Myocyte (in vitro differentiated cells): ENCODE measurements at regions not wholly inside any gene's neighbourhood (a gene's known extent, or its start where the extent isn't known, plus 50 kb on each side); places are given as distances from the start of the nearest gene placed in this dataset.

Experiments
- DNase-seq: peaks from one replicate; pipeline ENCODE4 v3.0.0-alpha.2; 2012; ENCODE audit warnings: low read depth

DNA sequence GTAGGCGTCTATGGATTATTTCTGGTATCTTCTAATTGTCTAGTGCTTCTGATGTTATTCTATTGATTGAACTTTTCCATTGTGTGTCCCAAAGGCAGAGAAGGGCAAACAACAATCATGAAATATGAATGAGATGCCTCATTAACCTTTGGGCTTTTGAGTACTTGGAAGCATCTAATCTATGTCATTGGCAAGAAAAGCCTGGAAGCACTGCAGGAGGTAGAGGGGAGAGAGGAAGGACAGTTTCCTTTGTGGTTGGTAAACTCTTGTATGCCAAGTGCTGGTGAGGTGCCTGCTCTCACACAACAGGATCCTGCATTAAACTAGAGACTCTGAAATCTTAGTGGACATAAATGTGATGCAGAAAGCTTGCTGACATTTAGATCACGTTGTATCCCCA is 155.2 kb upstream of the TPK1 start:
- no peak for DNase-seq

GRCh38 chr7:144987686-144988085 is 151.8 kb upstream of the TPK1 start:
- no peak for DNase-seq

GRCh38 chr7:144982133-144982532 is 146.3 kb upstream of the TPK1 start:
- no peak for DNase-seq

GRCh38 chr7:144975882-144976281 is 140.0 kb upstream of the TPK1 start:
- DNase-seq: no peak

- DNase-seq: no peak
Measured at GRCh38 chr7:144969787-144970186, 133.9 kb upstream of the TPK1 start.

DNA sequence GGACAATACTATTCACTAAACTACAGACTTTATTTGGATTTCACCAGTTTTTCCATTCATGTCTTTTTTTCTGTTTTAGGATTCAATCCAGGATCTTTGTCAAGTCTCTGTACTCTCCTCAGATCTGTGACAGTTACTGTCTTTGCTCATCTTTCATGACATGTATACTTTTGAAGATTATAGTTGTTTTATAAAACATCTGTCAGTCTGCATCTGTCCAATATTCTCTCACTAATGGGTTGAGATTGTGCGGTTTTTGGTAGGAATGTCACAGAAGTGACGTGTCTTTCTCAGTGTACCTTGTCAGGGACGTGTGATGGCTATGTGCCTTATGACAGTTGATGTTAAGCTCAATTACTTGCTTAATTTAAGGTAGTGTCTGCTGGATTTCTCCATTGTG is 124.9 kb upstream of the TPK1 start:
- DNase-seq: no peak

GRCh38 chr7:144957998-144958397 is 122.1 kb upstream of the TPK1 start:
- DNase-seq: no peak

DNA sequence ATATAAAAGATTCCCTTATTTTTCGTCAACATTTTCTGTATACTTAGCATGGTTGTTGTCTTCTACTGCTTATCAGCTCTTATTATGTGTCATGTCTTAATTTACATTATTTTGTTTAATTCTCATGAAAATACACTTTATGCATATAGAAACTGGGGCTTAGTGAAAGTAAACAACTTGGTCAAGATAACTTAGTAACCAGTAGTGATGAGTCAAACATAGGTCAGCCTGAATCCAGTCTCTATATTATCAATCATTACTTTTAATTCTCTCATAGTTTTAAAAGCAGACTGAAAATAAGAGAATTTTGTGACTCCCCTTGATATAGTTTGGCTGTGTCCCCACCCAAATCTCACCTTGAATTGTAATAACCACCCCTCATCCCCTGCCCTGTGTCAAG is 119.6 kb upstream of the TPK1 start:
- DNase-seq: no peak

DNA sequence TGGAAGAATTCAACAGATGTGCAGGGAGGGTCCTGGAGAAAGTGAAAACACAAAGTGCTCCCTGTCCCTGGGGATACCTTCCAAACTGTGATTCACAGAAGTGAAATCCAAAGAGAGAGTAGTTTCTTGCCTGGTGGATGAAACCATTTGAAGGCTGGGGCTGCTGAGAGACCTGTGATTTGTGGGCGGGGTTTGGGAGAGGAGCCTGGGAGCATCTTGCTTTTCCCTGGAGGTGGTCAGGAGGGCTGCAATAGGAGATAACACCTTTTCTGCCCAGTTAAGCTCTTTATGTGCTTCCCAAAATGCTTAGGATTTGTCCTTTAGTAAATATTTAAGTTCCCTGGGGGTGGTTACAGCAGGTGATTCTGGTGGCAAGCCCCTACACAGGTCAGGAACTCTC is 105.3 kb upstream of the TPK1 start:
- no peak for DNase-seq

- DNase-seq: no peak
Measured at GRCh38 chr7:144937199-144937598, 101.3 kb upstream of the TPK1 start.

DNA sequence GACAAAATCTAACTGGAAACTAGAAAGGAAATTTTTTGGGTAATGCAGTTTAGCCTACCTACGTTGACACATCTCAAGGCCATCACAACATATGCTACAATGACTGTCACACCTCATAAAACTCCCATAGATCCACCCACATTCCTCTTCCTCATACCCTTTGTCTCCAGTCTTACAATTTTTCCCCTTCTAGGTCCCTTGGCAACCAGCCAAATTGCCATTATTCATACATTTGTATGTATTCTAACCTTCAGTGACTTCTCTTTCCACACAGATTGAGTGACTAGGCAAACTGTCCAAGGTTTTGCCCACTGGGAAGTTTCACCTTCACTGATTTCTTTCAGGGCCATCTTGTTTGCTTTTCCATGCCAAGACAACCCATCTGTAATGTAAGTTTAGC is 100.5 kb upstream of the TPK1 start:
- no peak for DNase-seq

DNA sequence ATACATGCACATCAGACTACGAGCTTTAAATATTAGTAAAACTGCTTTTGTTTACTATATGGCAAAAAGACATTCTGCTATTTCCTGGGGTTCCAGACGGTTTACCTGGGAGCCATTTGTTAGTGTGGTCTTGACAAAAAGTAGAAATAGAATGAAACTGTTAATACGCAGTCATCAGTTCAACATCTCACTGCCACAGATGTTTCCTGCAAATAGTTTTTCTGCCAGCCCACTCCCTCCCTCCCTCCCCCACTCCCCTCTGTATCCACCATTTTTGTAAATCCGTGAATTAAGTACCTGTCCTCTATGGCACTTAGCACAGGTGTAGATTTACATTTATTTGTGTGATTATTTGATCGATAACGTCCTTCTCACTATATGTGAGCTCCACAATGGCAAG is 74.6 kb upstream of the TPK1 start:
- no peak for DNase-seq

- DNase-seq: no peak
Measured at GRCh38 chr7:144908943-144909556, 73.2 kb upstream of the TPK1 start.

GRCh38 chr7:144908324-144908723 is 72.5 kb upstream of the TPK1 start:
- no peak for DNase-seq

GRCh38 chr7:144907577-144907976 is 71.7 kb upstream of the TPK1 start:
- no peak for DNase-seq

DNA sequence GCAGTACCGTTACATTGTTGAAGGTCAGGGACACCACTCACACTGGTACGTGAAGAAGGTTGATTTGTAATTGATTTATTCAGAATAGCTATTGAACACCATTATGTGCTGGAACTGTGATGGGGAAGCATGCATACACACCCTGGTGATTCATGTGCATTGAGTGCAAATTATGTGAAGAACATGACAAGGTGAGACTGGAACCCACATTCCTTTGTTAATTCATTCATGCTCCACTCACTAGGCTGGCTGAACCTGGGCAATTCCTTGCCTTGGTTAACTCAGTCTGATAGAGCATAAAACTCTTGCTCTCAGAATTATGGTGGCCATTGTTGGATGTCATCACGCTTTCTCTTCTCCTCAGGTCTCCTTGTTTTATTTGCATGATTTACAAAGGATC is 67.3 kb upstream of the TPK1 start:
- DNase-seq: no peak

GRCh38 chr7:144892761-144893160 is 56.9 kb upstream of the TPK1 start:
- DNase-seq: no peak
